Superior temporal gyrus (tissue), 1 donor: ENCODE measurements at regions not wholly inside any gene's neighbourhood (a gene's known extent, or its start where the extent isn't known, plus 50 kb on each side); places are given as distances from the start of the nearest gene placed in this dataset.
"Not testable (repeated sequence)": the region's sequence is repeated elsewhere in the genome, so short reads cannot be mapped to it uniquely, and the experiment has no call there.

Experiments used
- DNase-seq: peaks from one replicate; pipeline ENCODE4 v3.0.0-alpha.2; 2016; ENCODE audit errors: extremely low spot score

DNA sequence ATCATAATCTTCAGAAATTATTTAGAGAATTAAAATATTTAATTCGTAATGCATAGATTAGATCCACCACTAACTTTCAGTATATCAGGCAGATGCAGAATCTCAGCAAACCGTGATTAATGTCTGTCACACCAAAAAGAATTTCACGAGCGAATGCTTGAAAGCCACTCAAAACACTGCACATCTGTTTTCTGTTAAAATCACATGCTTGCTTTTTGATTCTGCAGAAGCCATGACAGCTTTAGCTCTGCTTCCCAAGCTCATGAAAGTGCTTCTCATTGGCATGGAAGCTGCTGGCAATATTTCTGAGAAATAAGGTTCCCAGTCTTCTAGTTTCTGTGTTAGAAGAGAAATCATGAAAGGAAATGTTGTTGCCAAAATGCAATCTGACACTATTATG is 837.8 kb upstream of the LRRN3 start:
- DNase-seq, result no peak

DNA sequence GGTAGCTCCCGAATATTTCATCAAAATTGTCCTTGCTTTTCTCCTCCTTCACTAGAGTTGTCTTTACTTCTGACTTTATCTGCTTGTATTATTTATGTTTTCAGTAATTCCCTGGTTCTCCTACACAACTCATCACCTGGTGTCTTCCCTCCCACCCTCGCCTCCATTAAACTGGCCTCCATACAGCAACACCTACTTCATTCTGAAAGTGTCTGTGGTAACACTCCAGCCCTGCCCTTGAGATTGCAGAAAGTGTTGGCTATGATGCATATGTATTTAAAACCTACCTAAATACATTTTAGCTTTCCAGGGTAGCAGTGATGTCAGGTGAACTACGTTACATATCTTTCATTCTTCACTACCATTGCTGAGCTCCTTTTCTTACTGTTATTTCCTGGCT is 833.3 kb upstream of the LRRN3 start:
- no peak for DNase-seq

DNA sequence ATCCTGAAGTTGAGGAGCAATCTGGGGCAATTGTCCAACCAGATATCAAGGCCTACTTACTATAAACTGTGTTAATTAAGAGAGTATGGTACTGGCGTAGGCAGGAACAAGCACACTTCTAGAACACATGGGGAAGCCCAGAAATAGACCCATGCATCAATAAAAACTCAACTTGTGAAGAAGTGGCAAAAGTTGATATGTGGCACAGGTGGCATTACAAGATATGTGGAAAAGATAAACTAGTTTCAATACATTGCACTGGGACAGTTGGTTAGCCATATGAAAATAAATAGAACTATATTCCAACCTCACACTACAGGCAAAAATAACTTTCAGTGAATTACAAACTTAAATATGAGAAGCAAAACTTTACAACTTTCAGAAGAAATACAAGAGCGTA is 828.7 kb upstream of the LRRN3 start:
- no peak for DNase-seq

DNA sequence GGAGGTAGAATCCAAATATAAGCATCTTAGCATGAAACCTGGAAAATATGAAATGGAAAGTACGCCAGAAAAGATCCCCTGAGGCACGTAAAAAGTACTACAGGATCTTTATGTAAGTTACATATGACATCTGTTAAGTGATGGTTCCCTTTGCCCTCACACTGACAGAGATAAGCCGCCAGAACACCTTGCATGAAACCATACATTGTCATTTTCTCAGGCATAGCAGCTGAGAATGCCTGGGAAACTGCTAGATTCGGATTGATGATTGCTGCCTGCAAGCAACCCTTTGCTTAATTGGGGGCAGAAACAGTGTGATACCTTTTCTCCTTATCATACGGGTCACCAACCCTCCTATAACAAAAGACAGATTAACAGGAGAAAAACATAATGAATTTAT is 826.6 kb upstream of the LRRN3 start:
- DNase-seq, result no peak

DNA sequence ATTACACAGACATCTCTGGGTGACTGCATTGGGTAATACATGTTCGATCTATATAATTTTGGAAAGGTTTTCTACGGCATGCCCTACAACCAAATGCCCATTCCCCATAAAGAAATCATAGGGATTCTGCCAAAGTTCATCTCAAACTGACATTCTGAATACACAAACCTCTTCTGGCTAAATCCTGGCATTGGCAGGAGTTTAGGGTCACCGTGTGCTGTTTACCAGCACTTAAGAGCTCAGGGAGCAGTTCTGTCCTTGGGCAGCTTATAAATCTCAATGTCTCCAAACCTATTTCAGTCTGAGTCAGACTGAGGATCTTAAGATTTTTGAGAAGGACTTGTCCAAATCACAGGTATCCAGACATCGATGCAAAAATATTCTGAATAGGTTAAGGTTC is 809.6 kb upstream of the LRRN3 start:
- no peak for DNase-seq

DNA sequence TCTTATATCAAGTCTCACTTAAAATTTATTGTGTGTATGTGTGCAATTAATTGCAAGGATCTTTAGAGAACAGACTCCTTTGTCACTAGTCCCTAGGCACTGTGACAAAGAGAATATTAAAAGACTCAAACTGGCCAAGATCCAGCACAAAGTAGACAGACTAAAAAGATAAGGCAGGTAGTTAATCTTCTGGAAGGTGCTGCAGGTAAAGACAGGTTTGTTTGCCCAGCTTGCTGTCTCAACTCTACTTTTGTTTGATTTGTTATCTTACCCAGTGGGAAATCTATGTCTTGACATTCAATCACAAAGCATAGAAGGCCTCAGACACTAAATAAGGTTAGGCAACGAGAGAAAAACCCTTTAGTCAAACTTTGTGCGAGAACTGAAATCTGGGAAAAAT is 807.9 kb upstream of the LRRN3 start:
- no peak for DNase-seq

DNA sequence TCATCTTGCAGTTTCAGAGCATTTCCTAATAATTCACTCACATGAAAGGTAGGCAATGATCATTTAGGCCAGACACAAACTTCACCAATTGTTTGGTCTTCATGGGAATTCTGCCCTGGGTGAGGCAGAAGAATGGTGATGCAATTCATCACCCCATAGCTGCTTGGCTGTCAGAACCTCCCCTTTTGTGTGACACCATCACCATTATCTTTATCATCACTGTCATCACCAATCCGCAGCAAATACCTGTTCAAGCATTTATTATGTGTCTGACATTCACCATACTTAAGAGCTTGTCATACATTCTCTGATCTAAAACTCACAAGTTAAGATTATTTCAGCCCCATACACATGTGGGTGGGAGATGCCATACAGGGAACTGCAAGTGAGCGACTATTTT is 799.5 kb upstream of the LRRN3 start:
- no peak for DNase-seq

DNA sequence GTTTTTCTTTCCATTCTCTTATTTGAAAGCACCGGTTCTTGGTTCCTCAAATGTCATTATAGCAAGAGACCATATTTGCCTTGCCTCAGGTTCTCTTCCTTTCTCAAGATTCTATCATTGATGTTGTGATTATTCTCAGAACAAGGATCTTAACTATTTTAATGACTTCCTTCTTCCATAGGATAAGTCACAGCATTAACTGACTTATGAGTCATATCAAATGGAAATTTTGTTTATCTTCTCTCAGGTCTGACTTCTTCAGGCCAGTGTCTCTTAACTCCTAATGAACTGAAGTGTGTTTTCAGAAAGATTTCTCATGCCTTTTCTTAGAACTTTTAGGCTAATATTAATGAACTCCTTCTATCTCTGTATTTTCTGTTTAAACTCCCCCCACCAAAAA is 794.6 kb upstream of the LRRN3 start:
- no peak for DNase-seq

DNA sequence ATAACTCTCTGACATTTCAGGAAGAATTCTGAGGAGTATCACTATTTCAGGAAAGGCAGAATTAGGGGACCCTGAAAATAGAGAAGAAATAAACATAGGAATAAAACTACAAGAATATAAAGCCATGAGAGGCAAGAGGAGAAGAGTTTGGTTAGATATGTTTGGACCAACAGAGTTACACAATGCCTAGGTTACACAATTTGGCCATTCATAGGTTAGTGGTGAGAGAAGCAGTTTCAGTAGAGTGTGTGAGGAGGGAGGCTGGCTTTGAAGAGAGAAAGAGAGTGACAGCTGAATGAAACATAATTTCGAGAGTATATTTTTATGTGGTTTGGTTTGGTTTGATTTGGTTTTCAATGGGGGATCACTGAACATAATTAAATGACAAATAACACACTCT is 783.2 kb upstream of the LRRN3 start:
- no peak for DNase-seq

DNA sequence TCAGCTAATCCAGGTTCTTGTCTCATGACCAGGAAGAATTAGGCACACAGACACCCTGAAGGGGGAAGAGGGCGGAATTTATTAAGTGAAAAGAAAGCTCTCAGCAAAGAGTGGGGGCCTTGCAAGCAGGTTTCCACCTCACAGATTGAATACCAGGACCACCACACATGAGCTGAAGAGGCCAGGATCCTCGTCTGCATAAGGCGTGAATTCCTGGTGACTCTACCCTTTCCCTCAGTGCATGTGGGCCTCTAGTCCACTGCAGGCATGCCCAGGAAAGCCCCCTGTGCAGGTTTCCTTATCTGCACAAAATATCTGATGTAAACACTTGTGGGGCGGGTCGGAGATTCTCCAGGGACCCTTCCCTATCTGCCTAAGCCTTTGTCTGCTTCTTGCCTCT is 782.1 kb upstream of the LRRN3 start:
- DNase-seq, result no peak

DNA sequence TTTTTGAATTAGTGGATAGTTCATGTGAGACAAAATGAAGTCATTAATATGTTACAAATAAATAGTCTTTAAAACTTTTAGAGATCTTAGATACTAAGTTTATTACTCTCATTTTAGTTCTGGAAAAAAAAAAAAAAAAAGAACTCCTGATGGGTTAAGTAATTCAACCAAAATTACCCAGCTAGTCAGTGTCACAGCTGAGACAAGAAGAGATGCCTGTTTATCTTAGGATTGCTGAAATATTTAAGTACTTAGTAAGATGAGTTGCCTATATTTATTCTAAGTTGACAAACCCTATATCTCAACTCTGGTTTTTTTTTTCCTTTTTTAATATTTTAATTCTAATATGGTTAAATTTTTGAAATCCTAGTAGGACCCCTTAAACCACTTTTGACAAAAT is 781.0 kb upstream of the LRRN3 start:
- no peak for DNase-seq

DNA sequence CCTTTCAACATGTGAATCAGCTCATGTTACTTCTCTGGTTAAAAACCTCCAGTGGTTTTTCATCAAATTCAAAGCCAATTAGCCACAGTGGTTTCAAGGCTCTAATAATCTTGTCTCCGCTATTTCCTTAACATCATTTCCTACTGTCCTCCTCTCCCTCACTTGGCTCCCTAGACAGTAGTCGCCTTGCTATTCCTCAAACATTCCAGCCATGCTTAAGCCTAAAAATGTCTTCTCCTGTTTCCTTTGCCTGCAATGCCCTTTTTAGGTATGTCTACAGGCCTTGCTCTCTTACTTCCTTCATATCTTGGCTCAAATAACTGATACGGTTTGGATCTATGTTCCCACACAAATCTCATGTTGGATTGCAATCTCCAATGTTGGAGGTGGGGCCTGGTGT is 779.4 kb upstream of the LRRN3 start:
- DNase-seq, result no peak

DNA sequence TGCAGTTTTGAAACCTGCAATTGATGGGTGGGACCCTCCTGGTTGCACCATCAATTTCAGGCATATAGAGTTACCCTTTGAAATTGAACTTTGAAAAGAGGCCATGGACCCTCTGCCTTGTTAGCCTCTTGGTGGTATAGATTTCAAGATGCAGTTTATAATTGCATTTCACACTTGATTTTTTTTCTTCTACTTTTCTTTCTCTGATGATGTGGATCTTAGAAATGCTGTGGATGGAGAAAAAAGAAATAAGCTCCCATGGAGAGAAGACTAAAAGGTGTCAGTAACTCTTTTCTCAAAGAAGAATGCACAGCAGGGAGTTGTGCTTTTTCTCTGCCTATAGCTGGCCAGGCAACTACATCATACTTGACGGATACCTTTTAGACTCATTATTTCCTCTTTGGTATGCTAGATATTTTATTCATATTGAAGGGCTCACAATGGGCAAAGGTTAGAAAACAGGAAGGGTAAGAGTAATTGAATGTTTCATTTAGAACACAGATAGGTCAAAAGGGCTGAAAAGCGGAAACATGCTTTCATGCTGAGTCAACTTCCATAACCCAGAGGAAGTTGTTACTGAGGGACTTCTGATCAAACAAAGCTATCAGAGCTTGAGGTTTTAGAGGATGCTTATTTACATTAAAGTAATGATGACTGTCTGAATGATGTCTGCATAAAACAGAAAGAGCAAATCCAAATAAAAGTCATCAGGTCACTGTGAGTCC is 773.2 kb upstream of the LRRN3 start:
- DNase-seq, result no peak

DNA sequence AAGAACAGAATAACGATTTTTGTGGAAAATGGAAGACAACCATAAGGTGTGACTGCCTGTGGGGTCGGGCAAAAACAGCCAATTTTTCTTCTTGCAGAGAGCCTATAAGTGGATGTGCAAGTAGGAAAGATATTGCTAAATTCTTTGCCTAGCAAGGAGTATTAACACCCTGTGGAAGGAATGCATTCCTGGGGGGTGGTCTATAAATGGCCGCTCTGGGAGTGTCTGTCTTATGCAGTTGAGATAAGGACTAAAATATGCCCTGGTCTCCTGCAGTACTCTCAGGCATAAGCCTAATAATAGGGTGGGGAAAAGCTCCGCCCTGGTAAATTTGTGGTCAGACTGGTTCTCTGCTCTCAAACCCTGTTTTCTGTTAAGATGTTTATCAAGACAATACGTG is 770.6 kb upstream of the LRRN3 start:
- DNase-seq, result not testable (repeated sequence)

DNA sequence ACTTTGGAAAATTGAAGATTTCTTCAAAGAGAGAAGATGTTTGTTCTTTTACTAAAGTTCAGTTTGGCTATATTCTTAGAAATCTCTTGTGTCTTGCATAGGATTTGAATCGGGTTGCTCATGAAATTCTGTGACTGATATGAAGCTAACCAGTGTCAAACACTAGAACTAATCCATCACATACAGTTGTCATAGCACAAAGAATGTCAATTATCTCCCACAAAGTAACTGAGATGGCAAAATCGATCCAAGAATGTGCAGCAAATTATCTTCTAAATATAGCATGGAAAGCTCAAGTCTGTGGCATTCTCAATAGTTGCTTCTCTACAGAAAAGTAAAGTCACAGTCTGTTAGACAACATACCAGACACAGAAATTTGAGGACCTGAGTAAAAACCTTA is 768.1 kb upstream of the LRRN3 start:
- no peak for DNase-seq

DNA sequence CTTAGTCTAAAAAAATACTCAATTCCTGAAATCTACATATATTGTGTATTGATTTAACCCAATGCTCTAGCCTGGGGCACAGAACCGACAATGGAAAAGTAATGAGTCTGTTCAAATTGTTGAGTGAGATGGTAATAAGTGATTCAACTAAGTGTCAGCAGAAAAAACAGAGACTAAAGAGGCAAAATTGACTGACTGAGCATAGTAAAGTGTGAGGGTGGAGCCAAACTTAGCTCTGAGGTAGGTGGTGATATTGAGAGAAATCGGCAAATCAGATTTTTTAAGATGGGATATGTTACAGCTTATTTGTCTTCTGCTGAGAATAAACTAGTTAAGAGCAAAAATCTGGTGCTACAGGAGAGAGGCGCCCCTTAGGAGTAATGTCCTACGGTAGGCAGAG is 764.0 kb upstream of the LRRN3 start:
- no peak for DNase-seq

DNA sequence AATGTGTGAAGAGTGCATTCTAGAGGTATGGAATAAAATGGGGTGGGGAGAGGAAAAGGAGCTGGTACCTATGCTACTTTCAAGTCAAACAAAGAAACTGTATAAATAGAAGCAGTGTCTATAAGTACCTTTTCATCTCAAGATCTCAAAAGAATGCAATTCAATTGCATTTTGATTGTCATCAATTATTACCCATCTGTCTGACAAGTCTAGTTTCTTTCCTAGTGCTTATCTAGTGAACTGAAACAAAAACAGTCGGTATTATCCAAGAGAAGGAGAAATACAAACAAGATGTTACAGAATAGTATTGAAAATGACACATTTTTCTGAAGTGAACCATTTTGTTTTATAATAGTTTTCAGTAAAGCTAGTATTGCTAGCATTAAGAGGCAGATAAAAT is 754.5 kb upstream of the LRRN3 start:
- DNase-seq, result no peak

DNA sequence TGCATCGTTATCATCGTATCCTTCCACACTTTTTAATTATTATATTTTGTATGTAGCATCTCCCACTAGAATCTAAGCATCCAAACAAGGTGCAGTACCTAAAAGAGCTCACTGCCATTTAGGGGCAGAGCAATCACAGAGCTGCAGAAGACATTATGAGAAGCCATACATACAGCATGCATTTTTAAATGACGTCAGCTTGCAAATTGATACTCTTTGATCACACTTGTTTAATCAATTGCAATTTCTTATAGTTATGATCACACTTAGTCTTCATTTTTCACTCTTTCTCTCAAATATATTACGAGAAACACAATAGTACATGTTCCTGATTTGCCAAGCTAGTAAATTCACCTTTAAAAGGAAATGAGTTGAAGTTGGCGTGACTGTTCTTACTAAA is 753.3 kb upstream of the LRRN3 start:
- DNase-seq, result no peak

DNA sequence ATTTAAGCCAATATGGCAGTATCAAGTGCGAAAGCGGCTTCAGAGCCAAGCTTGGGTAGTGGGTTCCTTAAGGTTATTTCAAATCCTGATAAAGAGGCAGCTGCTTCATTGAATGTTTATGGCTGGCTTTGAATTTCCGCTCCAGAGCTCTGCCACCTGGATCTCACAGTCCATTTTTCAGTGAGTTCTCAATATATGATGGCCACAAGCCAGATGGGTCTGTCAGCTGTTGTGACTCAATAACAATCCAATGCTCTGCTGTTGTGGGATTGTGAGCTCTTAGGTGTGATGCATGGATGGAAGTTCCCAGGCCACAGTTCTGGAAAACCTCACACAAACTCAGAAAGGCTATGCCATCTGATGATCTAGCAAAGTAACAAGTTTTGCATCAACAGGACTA is 743.8 kb upstream of the LRRN3 start:
- DNase-seq, result no peak

DNA sequence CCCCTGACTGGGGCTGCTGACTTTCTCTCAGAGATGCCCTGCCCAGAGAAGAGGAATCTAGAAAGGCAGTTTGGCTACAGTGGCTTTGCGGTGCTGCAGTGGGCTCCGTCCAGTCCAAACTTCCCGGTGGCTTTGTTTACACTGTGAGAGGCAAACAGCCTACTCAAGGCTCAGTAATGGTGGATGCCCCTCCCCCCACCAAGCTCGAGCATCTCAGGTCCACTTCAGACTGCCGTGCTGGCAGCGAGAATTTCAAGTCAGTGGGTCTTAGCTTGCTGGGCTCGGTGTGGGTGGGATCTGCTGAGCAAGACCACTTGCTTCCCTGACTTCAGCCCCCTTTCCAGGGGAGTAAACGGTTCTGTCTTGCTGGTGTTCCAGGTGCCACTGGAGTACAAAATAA is 734.5 kb upstream of the LRRN3 start:
- DNase-seq, result no peak

DNA sequence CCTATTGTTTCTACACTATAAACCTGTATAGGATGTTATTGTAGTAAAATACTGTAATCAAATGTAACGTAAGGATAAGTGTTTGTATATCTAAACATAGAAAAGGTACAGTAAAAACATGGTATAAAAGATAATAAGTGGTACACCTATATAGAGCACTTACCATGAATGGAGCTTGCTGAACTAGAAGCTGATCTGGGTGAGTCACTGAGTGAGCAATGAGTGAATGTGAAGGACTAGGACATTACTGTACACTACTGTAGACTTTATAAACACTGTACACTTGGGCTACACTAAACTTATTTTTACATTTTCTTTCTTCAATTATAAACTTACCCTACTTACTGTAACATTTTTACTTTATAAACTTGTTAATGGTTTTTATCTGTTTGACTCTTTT is 732.9 kb upstream of the LRRN3 start:
- DNase-seq, result no peak

DNA sequence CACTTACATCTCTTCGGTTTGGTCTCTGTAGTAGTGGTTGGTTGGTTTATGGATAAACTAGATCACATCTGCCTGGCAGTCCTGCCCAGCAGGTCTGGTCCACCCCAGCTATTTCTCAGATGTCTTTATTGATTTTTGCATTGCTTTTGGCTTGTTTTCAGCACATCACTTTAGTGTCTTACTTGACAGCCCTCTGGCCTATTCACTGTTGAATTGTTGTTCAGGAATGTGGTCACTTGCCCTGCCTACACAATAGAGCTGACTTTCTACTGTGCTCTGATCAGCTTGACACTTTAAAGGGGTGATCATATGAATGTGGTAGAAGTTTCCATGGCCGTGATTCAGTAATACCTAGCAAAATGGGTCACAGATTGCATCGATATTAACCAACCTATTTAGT is 719.2 kb upstream of the LRRN3 start:
- no peak for DNase-seq

DNA sequence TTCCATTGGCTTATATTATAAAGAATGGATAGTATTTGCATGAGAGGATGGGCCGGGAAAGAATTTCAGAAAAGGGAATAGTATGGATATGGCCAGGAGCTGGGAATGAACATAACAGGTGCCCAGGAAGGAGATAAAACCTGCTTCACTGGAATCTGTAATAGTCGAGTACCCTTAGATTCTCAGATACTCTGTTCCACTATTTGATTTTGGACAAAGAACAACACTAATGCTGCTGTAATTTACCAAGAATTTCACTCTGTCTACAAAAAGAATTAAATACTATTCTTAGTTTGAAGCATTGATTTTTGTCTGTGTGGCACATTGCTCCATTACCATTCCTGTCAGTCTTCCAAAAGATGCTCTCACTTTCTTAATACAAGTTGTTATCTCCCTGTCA is 718.2 kb upstream of the LRRN3 start:
- DNase-seq, result peak; percentile 22

DNA sequence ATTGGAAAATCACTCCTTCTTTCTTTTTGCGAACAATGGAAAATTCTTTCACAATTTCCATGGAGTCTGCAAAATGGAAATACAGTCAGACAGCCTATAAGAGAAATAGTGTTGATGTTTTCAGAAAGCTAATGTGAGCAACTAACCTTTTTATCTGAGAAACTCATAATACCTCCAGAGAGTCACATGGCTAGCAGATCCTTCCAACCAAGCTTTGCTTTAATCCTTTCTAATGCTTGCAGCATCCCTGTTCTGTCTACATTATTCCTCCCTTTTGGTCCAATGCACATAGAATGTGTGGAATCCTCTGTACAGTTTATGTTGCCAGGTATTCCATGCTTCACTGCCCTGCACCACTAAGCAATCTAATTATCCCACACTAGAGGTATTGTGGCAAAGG is 717.5 kb upstream of the LRRN3 start:
- DNase-seq, result no peak

DNA sequence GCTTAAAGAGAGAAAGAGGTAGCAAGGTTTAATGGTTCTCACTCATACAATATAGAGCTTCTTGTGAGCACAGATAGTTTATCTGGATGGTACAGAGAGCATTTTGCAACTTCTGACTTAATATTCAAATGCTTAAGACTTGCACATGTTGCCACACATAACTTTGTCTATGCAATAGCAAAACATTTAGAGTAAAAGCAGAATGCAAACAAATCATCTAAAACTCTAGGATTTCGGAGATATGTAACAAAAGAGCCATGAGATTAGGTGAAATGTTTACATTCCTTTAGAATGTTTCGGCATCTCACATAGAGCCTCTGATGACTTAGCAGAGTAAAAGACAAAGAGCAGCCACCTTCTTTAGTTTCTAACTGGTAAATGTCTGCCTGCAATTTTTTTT is 717.1 kb upstream of the LRRN3 start:
- no peak for DNase-seq
